HG02885 (cell line): ENCODE measurements at regions not wholly inside any gene's neighbourhood (a gene's known extent, or its start where the extent isn't known, plus 50 kb on each side); places are given as distances from the start of the nearest gene placed in this dataset.

Experiments used
- ATAC-seq: cut with Tn5 transposase; IDR thresholded peaks from one replicate; pipeline ENCODE4 v1.9.1; 2021; ENCODE audit warnings: mild to moderate bottlenecking; ENCODE audit not compliant: unreplicated experiment, poor library complexity

DNA sequence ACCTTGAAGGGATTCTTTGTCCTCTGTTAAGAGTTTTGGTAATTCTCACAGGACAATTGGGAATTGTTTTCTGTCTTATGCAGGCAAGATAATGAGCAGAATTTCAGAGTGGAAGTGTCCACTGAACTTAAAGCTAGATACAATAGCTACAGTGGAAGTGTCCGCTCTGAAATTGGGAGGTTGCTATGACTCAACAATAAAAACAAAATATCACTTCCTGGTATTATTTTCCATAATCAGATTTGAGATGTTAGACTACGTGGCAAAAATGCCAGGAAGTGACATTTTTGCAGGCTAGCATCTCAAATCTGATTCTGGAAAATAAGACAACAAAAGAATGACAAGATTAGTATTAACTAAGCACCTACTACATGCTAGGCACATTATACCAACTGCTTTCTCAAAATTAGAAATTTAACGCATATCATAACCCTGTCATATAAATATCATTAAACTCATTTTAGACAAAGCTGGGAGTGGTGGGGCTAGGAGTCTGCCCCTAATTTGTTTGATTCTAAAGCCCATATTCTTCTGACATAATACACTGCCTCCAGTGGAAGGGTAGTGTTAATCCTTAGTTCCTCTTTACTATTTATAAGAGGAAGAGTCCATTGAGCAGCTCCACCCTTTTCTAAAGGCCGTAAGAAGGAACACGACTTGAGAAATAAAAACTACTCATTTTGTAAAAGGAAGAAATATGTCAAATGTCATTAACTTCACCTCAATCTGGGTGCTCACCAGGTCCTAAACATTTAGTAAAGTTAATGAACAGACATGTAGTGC is 266.9 kb upstream of the STT3B start:
- no peak for ATAC-seq

DNA sequence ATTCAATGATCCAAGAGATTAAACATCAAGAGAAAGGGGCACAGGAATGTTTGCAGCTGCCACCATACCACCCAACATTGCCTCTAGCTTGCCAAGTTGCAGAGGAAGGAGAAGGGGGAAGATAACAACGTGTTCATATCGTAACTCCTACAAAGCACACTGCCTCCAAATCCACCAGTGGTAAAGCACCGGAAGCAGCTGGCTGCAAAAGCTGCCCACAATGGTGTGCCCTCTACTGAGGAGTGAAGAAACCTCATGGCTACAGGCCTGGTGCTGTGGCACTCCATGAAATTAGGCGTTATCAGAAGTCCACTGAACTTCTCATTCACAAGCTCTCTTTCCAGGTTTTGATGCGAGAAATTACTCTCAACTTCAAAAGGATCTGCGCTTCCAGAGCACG is 263.9 kb upstream of the STT3B start:
- no peak for ATAC-seq

- no peak for ATAC-seq
These were observed 262.7 kb upstream of the STT3B start for GRCh38 chr3:31270010-31270409.

- no peak for ATAC-seq
These were observed 258.2 kb upstream of the STT3B start for GRCh38 chr3:31274326-31275024.

GRCh38 chr3:31275038-31275572 is 257.6 kb upstream of the STT3B start:
- no peak for ATAC-seq

GRCh38 chr3:31275583-31275982 is 257.1 kb upstream of the STT3B start:
- no peak for ATAC-seq

- ATAC-seq, result no peak
These were observed 255.1 kb upstream of the STT3B start for GRCh38 chr3:31277582-31277981.

DNA sequence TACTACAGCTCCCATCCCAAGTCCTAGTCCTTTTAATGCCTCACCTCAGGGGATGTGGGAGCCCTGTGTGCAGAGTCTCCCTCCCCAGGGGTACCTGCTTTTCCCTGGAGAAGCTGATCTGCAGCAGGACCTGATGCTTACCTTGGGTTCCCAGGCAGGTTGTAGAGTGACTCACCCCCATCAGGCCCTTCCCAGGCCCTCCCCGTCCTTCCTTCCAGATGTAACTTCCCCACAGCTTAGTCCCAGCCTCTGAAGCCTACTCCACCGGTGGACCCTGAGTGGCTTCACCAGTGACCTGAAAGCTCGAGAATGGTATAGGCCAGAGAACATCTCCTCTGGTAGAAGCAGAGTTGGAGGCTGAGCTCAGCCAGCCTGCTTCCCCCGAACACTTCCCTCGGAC is 254.2 kb upstream of the STT3B start:
- no peak for ATAC-seq

DNA sequence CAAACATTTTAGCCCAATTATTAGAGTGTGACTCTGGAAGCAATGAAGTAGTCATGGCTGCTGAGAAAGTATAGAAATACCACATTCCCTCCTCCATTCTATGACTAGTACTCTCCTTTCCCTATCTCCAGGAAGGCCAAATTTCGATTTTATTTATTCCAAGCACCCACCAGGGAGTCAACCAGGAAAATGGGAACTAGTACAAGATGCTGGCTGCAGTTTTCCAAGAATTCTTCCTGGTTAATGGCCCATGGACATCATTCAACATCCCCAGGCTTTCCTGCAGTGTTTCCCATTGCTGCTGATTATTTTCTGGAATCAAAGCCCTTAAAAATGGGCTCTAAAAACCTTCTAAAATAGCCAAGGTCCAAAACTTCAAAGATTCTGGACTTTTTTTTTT is 247.9 kb upstream of the STT3B start:
- ATAC-seq, result no peak

GRCh38 chr3:31285833-31286486 is 246.8 kb upstream of the STT3B start:
- no peak for ATAC-seq

DNA sequence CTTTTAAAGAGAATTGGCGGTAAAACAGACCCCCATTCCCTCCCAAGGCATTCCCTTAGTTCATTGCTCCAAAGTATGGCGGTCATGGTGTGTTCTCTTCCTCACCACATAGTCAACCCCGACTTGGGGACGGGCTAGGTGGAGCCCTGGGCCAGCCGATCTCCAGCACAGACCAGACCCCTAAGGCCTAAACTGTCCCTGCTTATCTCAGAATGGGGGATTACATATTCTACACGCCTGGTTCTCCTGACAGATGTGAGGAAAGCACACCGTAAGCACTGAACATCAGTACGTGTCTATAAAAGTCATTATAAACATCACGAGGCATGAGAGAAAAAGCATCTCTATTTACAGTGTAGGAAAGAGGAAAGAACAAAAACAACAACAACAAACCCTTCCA is 244.5 kb upstream of the STT3B start:
- no peak for ATAC-seq

DNA sequence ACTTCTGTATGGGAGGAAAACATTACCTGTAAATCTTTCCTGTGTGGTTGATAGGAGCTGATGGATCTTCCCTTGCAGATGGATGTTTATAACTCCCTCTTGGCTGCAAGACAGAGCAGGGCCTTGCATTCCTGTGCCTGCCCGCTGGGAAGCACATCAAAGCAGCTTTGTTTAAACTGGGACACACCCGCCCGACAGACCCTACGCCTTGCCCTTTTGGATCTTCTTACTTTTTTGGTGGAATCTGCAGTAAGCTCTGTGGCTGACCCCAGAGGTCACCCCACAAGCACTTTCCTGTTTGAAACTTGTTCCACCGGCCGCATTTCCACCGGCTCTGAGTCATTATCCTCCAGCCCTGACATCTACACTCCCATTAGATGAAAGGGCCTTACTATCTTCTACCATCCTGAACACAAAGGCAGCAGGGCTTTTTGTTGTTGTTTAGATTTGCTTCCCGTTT is 244.1 kb upstream of the STT3B start:
- no peak for ATAC-seq

DNA sequence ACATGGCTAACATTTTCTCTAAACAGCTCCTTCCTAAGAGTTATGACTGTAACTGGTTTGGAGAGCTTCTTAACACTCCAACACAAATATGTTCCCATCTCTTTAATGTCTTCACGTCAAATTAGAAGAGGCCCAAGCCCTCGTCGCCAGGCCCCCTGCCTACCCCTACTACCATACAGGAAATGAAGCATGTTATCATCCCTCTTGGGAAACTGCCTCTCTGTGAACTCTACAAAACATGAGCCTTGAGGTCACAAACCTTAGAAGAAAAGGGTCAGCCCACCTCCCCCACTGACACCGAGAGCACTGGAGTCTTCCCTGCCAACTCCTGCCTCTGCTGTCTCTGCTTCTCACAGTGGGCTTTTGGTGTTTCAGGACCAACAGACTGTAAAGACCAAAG is 243.1 kb upstream of the STT3B start:
- no peak for ATAC-seq

DNA sequence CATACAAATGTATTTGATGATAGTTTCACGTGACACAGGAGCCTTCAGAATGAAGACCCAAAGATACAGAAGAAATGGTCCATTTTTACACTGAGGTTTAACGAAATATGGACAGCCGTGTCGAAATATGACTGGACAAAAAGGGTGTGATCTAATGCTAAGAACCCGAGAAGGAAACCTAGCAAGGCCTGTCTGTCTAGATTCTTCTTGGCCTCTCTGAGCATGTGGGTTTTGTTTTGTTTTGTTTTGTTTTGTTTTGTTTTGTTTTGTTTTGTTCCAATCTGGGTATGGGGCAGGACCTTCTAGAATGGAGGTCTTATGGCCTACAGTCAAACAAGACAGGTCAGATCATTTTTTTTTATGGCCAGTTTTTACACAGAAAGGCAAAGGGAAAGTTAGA is 242.7 kb upstream of the STT3B start:
- ATAC-seq, result no peak

- no peak for ATAC-seq
These were observed 240.9 kb upstream of the STT3B start for GRCh38 chr3:31291818-31292217.

- no peak for ATAC-seq
These were observed 238.1 kb upstream of the STT3B start for GRCh38 chr3:31294430-31295149.

- no peak for ATAC-seq
These were observed 237.5 kb upstream of the STT3B start for GRCh38 chr3:31295150-31295765.

- no peak for ATAC-seq
These were observed 234.9 kb upstream of the STT3B start for GRCh38 chr3:31297726-31298298.
